ENCODE measurements at regions not wholly inside any gene's neighbourhood (a gene's known extent, or its start where the extent isn't known, plus 50 kb on each side); places are given as distances from the start of the nearest gene placed in this dataset.
A peak's percentile ranks its signal among the peaks of the same experiment; 100 is the strongest.
"Not testable (repeated sequence)": the region's sequence is repeated elsewhere in the genome, so short reads cannot be mapped to it uniquely, and the experiment has no call there.

GRCh38 chr9:42239445-42240260 is 56.2 kb downstream of the SPATA31A6 start:
- peak; percentile 34 for DNase-seq (ENCODE audit: low read depth)
- H3K4me3 ChIP-seq (ENCODE audit: low read depth, low read length): not testable (repeated sequence)

GRCh38 chr9:42240261-42240579 is 56.8 kb downstream of the SPATA31A6 start:
- not testable (repeated sequence) for H3K4me3 ChIP-seq (ENCODE audit: low read depth, low read length)
- peak; percentile 79 for DNase-seq (ENCODE audit: low read depth)

- DNase-seq (ENCODE audit: low read depth): not testable (repeated sequence)
Observed at GRCh38 chr9:42243211-42243610, 59.8 kb downstream of the SPATA31A6 start.

DNA sequence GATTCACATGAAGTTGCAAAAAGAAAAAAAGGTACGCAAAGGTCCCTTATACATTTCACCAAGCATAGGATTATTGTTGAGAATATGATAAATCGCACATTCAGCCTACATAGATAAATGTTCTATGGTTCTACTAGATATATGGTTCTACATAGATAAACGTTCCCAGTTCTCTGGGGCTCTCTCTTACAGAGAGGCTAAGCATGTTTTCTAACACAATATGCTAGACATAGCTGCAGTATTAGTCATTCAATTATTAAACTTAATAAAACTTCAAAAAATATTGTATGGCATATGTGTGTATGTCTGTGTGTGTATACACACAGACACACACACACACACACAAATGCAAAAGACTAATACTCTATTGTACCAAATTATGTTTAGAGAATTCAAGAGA is 60.4 kb downstream of the SPATA31A6 start:
- DNase-seq (ENCODE audit: low read depth): not testable (repeated sequence)

More at GRCh38 chr9:42243211-42243610, 59.8 kb downstream of the SPATA31A6 start:
- H3K4me3 ChIP-seq (ENCODE audit: low read depth, low read length): not testable (repeated sequence)

GRCh38 chr9:42268729-42269128 is 85.3 kb downstream of the SPATA31A6 start:
- not testable (repeated sequence) for DNase-seq (ENCODE audit: low read depth); H3K4me3 ChIP-seq (ENCODE audit: low read depth, low read length)

More for the DNA sequence above, 60.4 kb downstream of the SPATA31A6 start:
- not testable (repeated sequence) for H3K4me3 ChIP-seq (ENCODE audit: low read depth, low read length)

DNA sequence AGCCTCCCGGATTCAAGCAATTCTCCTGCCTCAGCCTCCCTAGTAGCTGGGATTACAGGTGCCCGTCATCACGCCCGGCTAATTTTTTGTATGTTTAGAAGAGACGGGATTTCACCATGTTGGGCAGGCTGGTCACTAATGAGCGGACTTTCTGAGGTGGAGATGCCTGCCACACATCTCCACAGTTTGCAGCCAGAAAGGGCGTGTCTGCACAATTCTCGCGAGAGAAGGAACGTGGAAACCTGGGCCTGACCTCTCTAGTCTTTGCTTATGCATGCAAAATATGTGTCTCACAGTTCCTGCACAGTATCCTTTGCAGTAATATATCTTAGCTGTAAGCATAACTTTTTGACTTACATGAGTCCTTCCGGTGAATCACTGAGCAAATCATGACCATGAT is 85.7 kb downstream of the SPATA31A6 start:
- DNase-seq (ENCODE audit: low read depth); H3K4me3 ChIP-seq (ENCODE audit: low read depth, low read length): not testable (repeated sequence)

DNA sequence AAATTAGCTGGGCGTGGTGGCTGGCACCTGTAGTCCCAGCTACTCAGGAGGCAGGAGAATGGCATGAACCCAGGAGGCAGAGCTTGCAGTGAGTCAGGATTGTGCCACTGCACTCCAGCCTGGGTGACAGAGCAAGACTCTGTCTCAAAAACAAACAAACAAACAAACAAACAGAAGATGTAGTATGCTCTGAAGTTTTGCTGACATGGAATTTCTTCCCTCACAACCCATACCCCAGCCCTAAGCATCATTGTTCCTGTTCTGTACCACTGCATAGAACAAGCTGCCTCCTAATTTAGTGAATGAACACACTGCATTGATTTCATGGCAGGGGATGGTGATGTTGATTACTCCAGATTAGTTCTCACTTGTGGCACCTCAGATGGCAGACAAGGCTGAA is 89.7 kb downstream of the SPATA31A6 start:
- not testable (repeated sequence) for DNase-seq (ENCODE audit: low read depth); H3K4me3 ChIP-seq (ENCODE audit: low read depth, low read length)

- no peak overlapping the region for H3K4me3 ChIP-seq (ENCODE audit: low read depth, low read length)
- TF ChIP-seq, protein P1, sequence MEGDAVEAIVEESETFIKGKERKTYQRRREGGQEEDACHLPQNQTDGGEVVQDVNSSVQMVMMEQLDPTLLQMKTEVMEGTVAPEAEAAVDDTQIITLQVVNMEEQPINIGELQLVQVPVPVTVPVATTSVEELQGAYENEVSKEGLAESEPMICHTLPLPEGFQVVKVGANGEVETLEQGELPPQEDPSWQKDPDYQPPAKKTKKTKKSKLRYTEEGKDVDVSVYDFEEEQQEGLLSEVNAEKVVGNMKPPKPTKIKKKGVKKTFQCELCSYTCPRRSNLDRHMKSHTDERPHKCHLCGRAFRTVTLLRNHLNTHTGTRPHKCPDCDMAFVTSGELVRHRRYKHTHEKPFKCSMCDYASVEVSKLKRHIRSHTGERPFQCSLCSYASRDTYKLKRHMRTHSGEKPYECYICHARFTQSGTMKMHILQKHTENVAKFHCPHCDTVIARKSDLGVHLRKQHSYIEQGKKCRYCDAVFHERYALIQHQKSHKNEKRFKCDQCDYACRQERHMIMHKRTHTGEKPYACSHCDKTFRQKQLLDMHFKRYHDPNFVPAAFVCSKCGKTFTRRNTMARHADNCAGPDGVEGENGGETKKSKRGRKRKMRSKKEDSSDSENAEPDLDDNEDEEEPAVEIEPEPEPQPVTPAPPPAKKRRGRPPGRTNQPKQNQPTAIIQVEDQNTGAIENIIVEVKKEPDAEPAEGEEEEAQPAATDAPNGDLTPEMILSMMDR (IDR thresholded peaks at IDR 0.05; ENCODE audit: insufficient read depth, low read length): no peak
- no peak for DNase-seq (ENCODE audit: low read depth)
Observed at GRCh38 chr9:42275141-42275540, 91.7 kb downstream of the SPATA31A6 start.

DNA sequence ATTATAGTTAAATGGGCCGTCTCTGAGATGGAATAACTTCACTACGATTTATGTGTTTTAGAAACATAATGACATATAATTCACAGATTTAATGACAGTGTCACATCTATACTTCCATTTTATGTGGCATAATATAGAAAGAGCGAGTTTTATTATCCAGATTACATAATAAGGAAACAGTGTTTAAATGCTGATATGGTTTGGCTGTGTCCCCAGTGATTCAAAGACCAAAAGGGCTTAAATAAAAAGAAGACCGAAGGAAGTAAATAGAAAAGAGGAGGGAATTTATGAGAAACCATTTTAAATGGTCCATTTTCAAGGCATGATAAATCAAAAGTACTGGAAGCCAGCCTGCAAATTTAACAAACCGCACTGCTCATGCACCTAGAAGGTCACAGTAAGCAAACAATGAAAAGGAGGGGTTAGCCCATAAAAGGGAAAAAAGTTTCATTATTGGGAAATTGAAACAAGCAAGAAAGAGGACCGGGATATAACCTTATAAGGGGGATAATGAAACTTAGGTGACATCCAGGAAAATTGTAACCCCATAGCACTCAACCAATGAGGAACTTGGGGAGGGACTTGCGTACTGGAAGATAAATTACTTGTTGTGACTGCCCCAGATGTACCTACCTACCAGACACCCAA is 99.2 kb downstream of the SPATA31A6 start:
- peak; percentile 3 for DNase-seq (ENCODE audit: low read depth)
- H3K4me3 ChIP-seq (ENCODE audit: low read depth, low read length): not testable (repeated sequence)

DNA sequence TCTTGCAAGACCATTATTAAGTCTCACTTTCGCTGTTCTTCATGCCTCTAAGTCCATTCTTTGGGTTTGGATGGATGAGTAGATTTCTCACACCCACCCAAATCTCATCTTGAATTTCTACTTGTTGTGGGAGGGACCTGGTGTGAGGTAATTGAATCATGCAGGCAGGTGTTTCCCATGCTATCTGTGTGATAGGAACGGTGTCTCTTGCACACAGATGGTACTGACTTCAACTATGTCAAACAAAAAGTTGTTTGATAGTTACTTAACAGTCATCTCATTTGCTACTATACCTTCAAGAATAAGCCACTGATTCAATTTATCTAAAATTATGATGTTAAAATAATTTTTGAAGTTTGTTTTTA is 99.7 kb downstream of the SPATA31A6 start:
- DNase-seq (ENCODE audit: low read depth); H3K4me3 ChIP-seq (ENCODE audit: low read depth, low read length): not testable (repeated sequence)

- not testable (repeated sequence) for DNase-seq (ENCODE audit: low read depth); H3K4me3 ChIP-seq (ENCODE audit: low read depth, low read length)
Observed at GRCh38 chr9:42286145-42286845, 102.8 kb downstream of the SPATA31A6 start.

- DNase-seq (ENCODE audit: low read depth); H3K4me3 ChIP-seq (ENCODE audit: low read depth, low read length): not testable (repeated sequence)
Observed at GRCh38 chr9:42288002-42288864, 104.8 kb downstream of the SPATA31A6 start.

DNA sequence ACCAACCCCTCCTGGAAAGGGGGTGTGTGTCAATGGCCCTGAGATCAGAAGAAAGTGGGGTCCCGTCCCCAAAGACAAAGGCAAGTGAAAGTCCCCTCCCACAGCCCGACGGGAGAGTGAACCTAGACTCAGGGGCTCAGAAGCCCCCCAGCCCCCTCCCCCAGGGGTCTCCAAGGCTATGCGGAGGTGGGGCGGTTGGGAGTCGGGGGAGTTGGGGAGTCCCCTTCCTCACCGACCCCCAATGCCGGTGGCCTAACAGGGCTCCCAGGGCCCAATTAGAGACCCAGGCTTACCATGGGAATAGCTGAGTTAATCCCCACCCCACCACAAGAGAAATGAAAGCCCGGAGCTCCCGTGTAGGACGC is 105.4 kb downstream of the SPATA31A6 start:
- not testable (repeated sequence) for H3K4me3 ChIP-seq (ENCODE audit: low read depth, low read length); DNase-seq (ENCODE audit: low read depth)

- DNase-seq (ENCODE audit: low read depth); H3K4me3 ChIP-seq (ENCODE audit: low read depth, low read length): not testable (repeated sequence)
Observed at GRCh38 chr9:42300124-42300523, 116.7 kb downstream of the SPATA31A6 start.

DNA sequence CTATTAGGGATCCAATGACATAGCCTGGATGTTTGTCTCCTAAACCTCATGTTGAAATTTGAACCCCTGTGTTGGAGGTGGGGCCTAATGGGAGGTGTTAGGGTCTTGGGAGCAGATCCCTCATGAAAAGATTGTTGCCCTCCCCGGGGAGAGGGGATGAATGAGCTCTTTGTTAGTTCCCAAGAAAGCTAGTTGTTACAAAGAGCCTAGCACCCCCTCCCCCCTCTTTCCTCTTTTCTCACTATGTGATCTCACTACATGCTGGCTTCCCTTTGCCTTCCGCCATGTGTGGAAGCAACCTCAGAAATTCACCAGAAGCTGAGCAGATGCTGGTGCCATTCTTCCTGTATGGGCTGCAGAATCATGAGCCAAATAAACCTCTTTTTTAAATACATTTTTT is 123.2 kb downstream of the SPATA31A6 start:
- not testable (repeated sequence) for DNase-seq (ENCODE audit: low read depth); H3K4me3 ChIP-seq (ENCODE audit: low read depth, low read length)

- not testable (repeated sequence) for DNase-seq (ENCODE audit: low read depth); H3K4me3 ChIP-seq (ENCODE audit: low read depth, low read length)
Observed at GRCh38 chr9:42307449-42307848, 124.0 kb downstream of the SPATA31A6 start.

GRCh38 chr9:42310972-42311371 is 127.5 kb downstream of the SPATA31A6 start:
- not testable (repeated sequence) for DNase-seq (ENCODE audit: low read depth); H3K4me3 ChIP-seq (ENCODE audit: low read depth, low read length)
